Liver (tissue), 8 donors: ENCODE measurements at regions not wholly inside any gene's neighbourhood (a gene's known extent, or its start where the extent isn't known, plus 50 kb on each side); places are given as distances from the start of the nearest gene placed in this dataset.
A peak's percentile ranks its signal among the peaks of the same experiment; 100 is the strongest.

ENCODE experiments used
- DNase-seq: peaks from one replicate; pipeline ENCODE4 v3.0.0-alpha.2; 2017; ENCODE audit warnings: low spot score
- H3K27ac ChIP-seq, 2 donors: one replicate each; pipeline ENCODE4 v1.7.0; 2013; ENCODE audit warnings: inconsistent platforms in 2 of 2, low read length in 2 of 2, control low read depth in 1 of 2, low read depth in 1 of 2, mild to moderate bottlenecking in 1 of 2
- H3K27me3 ChIP-seq, 4 donors: one replicate each; pipeline versions ENCODE4 v1.6.1 to v1.7.0; 2013; ENCODE audit warnings: low read length in 3 of 4, inconsistent platforms in 1 of 4, mild to moderate bottlenecking in 1 of 4, moderate library complexity in 1 of 4; ENCODE audit not compliant: control insufficient read depth in 4 of 4, insufficient read depth in 4 of 4
- H3K36me3 ChIP-seq, 4 donors: one replicate each; pipeline versions ENCODE4 v1.6.1 to v1.7.0; 2013; ENCODE audit warnings: low read length in 3 of 4, mild to moderate bottlenecking in 3 of 4, low read depth in 1 of 4, moderate library complexity in 1 of 4; ENCODE audit not compliant: control insufficient read depth in 4 of 4, insufficient read depth in 3 of 4
- H3K4me1 ChIP-seq, 4 donors: one replicate each; pipeline versions ENCODE4 v1.6.1 to v1.7.0; 2013; ENCODE audit warnings: low read length in 3 of 4, mild to moderate bottlenecking in 3 of 4, moderate library complexity in 1 of 4; ENCODE audit not compliant: control insufficient read depth in 4 of 4, insufficient read depth in 4 of 4
- H3K4me3 ChIP-seq, 3 donors: one replicate each; pipeline versions ENCODE4 v1.6.1 to v1.7.0; 2013; ENCODE audit warnings: low read length in 3 of 3, control low read depth in 1 of 3, low read depth in 1 of 3, mild to moderate bottlenecking in 1 of 3
- H3K9ac ChIP-seq, 2 donors: one replicate each; pipeline ENCODE4 v1.7.0; 2013; ENCODE audit warnings: low read length in 2 of 2, mild to moderate bottlenecking in 2 of 2, moderate library complexity in 2 of 2, control low read depth in 1 of 2, low read depth in 1 of 2
- H3K9me3 ChIP-seq, 4 donors: one replicate each; pipeline versions ENCODE4 v1.6.1 to v1.7.0; 2013; ENCODE audit warnings: low read length in 3 of 4; ENCODE audit not compliant: control insufficient read depth in 4 of 4
- CTCF ChIP-seq: fragments of 150-350 bp; IDR thresholded peaks from 2 replicates; pipeline ENCODE4 v1.5.1; 2017; ENCODE audit warnings: improper control_type of control experiment, low read depth, low read length; ENCODE audit not compliant: missing input control
- EGR1 ChIP-seq, 2 donors: IDR thresholded peaks; 2 replicates each; pipeline ENCODE4 v1.6.1; 2016 to 2018; ENCODE audit warnings: antibody characterized with exemption in 2 of 2, low read depth in 2 of 2
- FOXA1 ChIP-seq: IDR thresholded peaks from 2 replicates; pipeline ENCODE4 v1.6.1; 2016; ENCODE audit warnings: antibody characterized with exemption
- GABPA ChIP-seq, 2 donors: IDR thresholded peaks in 1 of 2; conservative IDR thresholded peaks in 1 of 2; 2 replicates each; pipeline ENCODE4 v1.6.1; 2016; ENCODE audit warnings: antibody characterized with exemption in 2 of 2, mild to moderate bottlenecking in 1 of 2, moderate library complexity in 1 of 2
- HNF4A ChIP-seq, 2 donors: conservative IDR thresholded peaks; 2 replicates each; pipeline ENCODE4 v1.6.1; 2016; ENCODE audit warnings: antibody characterized with exemption in 2 of 2, mild to moderate bottlenecking in 2 of 2
- JUND ChIP-seq, 2 donors: IDR thresholded peaks; 2 replicates each; pipeline ENCODE4 v1.6.1; 2016; ENCODE audit warnings: antibody characterized with exemption in 2 of 2
- MAX ChIP-seq: IDR thresholded peaks from 2 replicates; pipeline ENCODE4 v1.6.1; 2016; ENCODE audit warnings: antibody characterized with exemption
- NR2F2 ChIP-seq: IDR thresholded peaks from 2 replicates; pipeline ENCODE4 v1.6.1; 2016; ENCODE audit warnings: antibody characterized with exemption
- RAD21 ChIP-seq, 2 donors: IDR thresholded peaks; 2 replicates each; pipeline ENCODE4 v1.6.1; 2016; ENCODE audit warnings: antibody characterized with exemption in 2 of 2, mild to moderate bottlenecking in 2 of 2
- REST ChIP-seq: IDR thresholded peaks from 2 replicates; pipeline ENCODE4 v1.6.1; 2016; ENCODE audit warnings: antibody characterized with exemption, mild to moderate bottlenecking
- RXRA ChIP-seq, 2 donors: IDR thresholded peaks; 2 replicates each; pipeline ENCODE4 v1.6.1; 2017 to 2018; ENCODE audit warnings: antibody characterized with exemption in 2 of 2, mild to moderate bottlenecking in 1 of 2
- SP1 ChIP-seq: IDR thresholded peaks from 2 replicates; pipeline ENCODE4 v1.6.1; 2018; ENCODE audit warnings: antibody characterized with exemption, mild to moderate bottlenecking
- TAF1 ChIP-seq: conservative IDR thresholded peaks from 2 replicates; pipeline ENCODE4 v1.6.1; 2016; ENCODE audit warnings: antibody characterized with exemption, mild to moderate bottlenecking
- YY1 ChIP-seq: IDR thresholded peaks from 2 replicates; pipeline ENCODE4 v1.6.1; 2016; ENCODE audit warnings: antibody characterized with exemption, mild to moderate bottlenecking
- WGBS: extraction: QIAGEN DNeasy Blood & Tissue Kit; methylation state at CpG from one replicate; pipeline ENCODE4 v1.1.7; 2013; 5-methylcytosine and 5-hydroxymethylcytosine counted together
- donor health status: healthy.
- donor health status: healthy.
- donor health status: healthy.
- donor health status: healthy.
- donor health status: healthy.

- no peak for TF ChIP-seq EGR1 (IDR thresholded peaks at IDR 0.05; ENCODE audit: low read depth in 2 of 2)
- no peak for TF ChIP-seq NR2F2
Observed at GRCh38 chrX:96432647-96433046, 252.0 kb upstream of the DIAPH2 start (continued).

- no peak overlapping the region for H3K4me3 ChIP-seq
- DNase-seq, result no peak
- no peak overlapping the region for H3K9ac ChIP-seq
- TF ChIP-seq GABPA (IDR thresholded peaks at IDR 0.05 in 1 of 2, conservative IDR thresholded peaks at IDR 0.05 in 1 of 2), result no peak
- no peak for TF ChIP-seq YY1
- no peak for TF ChIP-seq JUND (IDR thresholded peaks at IDR 0.05)
- no peak for TF ChIP-seq FOXA1
- TF ChIP-seq TAF1, result no peak
- no peak for TF ChIP-seq HNF4A (conservative IDR thresholded peaks at IDR 0.05)
- no peak for TF ChIP-seq CTCF
- TF ChIP-seq RAD21 (IDR thresholded peaks at IDR 0.05), result no peak
- TF ChIP-seq RXRA (IDR thresholded peaks at IDR 0.05), result no peak
- peaks cover 0 to 6% (median 3%) of the 10 kb centered on the region in 4 donors for H3K4me1 ChIP-seq
- no peaks in the 10 kb centered on the region for H3K36me3 ChIP-seq
- no peaks in the 10 kb centered on the region for H3K27me3 ChIP-seq
- H3K27ac ChIP-seq, result peak overlapping the region in 1 of 2 donors; percentile 50
- H3K9me3 ChIP-seq, result no peaks in the 10 kb centered on the region
- 57% methylated on average over 2 of the region's 2 CpGs for WGBS
Observed at GRCh38 chrX:96433409-96434077, 251.1 kb upstream of the DIAPH2 start.

GRCh38 chrX:96435378-96436035 is 249.1 kb upstream of the DIAPH2 start:
- Histone ChIP-seq H3K9ac (no peak overlapping the region), H3K9me3 (no peaks in the 10 kb centered on the region), H3K27ac (no peak overlapping the region), H3K4me3 (no peak overlapping the region), H3K4me1 (peaks cover 0 to 6% (median 3%) of the 10 kb centered on the region in 4 donors), H3K36me3 (no peaks in the 10 kb centered on the region), H3K27me3 (no peaks in the 10 kb centered on the region)
- WGBS, result 90% methylated on average over 2 of the region's 2 CpGs
- DNase-seq, result no peak
- TF ChIP-seq CTCF, result no peak
- no peak for TF ChIP-seq HNF4A (conservative IDR thresholded peaks at IDR 0.05)
- no peak for TF ChIP-seq FOXA1
- TF ChIP-seq SP1, result no peak
- no peak for TF ChIP-seq RXRA (IDR thresholded peaks at IDR 0.05)
- no peak for TF ChIP-seq REST
- no peak for TF ChIP-seq MAX
